ENCODE measurements at regions not wholly inside any gene's neighbourhood (a gene's known extent, or its start where the extent isn't known, plus 50 kb on each side); places are given as distances from the start of the nearest gene placed in this dataset.

- no peaks in the 10 kb centered on the region for H3K36me3 ChIP-seq (replicated peaks; ENCODE audit: low read depth, low read length)
- no peaks in the 10 kb centered on the region for H3K79me2 ChIP-seq (ENCODE audit: low read length)
- H3K4me2 ChIP-seq (ENCODE audit: low read length), result no peak overlapping the region
- no peak for TF ChIP-seq CTCF (IDR thresholded peaks at IDR 0.05; ENCODE audit: low read depth, low read length)
- no peak for TF ChIP-seq EZH2phosphoT487 (IDR thresholded peaks at IDR 0.05; ENCODE audit: low read depth)
- H3K9ac ChIP-seq (ENCODE audit: low read length), result no peak overlapping the region
- no peaks in the 10 kb centered on the region for H3K4me1 ChIP-seq (ENCODE audit: low read length)
- no peak overlapping the region for H2AFZ ChIP-seq (ENCODE audit: low read depth, low read length)
- H4K20me1 ChIP-seq (ENCODE audit: insufficient read depth, low read length), result no peaks in the 10 kb centered on the region
- H3K4me3 ChIP-seq (ENCODE audit: low read length), result no peak overlapping the region
- H3K27ac ChIP-seq (ENCODE audit: low read length), result no peak overlapping the region
- H3K9me3 ChIP-seq (ENCODE audit: insufficient read depth, low read length), result no peaks in the 10 kb centered on the region
- no peaks in the 10 kb centered on the region for H3K27me3 ChIP-seq (ENCODE audit: low read depth, low read length)
Observed at GRCh38 chr3:117893638-117894037, 1141.0 kb downstream of the IGSF11 start.

- no peak overlapping the region for H3K27ac ChIP-seq (ENCODE audit: low read length)
- no peaks in the 10 kb centered on the region for H3K27me3 ChIP-seq (ENCODE audit: low read depth, low read length)
- no peak overlapping the region for H3K9ac ChIP-seq (ENCODE audit: low read length)
- no peaks in the 10 kb centered on the region for H3K79me2 ChIP-seq (ENCODE audit: low read length)
- no peaks in the 10 kb centered on the region for H3K9me3 ChIP-seq (ENCODE audit: insufficient read depth, low read length)
- H4K20me1 ChIP-seq (ENCODE audit: insufficient read depth, low read length), result no peaks in the 10 kb centered on the region
- no peak overlapping the region for H3K4me3 ChIP-seq (ENCODE audit: low read length)
- H3K36me3 ChIP-seq (replicated peaks; ENCODE audit: low read depth, low read length), result no peaks in the 10 kb centered on the region
- H3K4me1 ChIP-seq (ENCODE audit: low read length), result no peaks in the 10 kb centered on the region
- no peak overlapping the region for H2AFZ ChIP-seq (ENCODE audit: low read depth, low read length)
- H3K4me2 ChIP-seq (ENCODE audit: low read length), result no peak overlapping the region
- TF ChIP-seq EZH2phosphoT487 (IDR thresholded peaks at IDR 0.05; ENCODE audit: low read depth), result no peak
- TF ChIP-seq CTCF (IDR thresholded peaks at IDR 0.05; ENCODE audit: low read depth, low read length), result peak; percentile 40
Observed at GRCh38 chr3:117898722-117899522, 1135.7 kb downstream of the IGSF11 start.

GRCh38 chr3:117903226-117903625 is 1131.4 kb downstream of the IGSF11 start:
- no peaks in the 10 kb centered on the region for H3K9me3 ChIP-seq (ENCODE audit: insufficient read depth, low read length)
- H3K4me2 ChIP-seq (ENCODE audit: low read length), result no peak overlapping the region
- H3K27me3 ChIP-seq (ENCODE audit: low read depth, low read length), result no peaks in the 10 kb centered on the region
- H4K20me1 ChIP-seq (ENCODE audit: insufficient read depth, low read length), result no peaks in the 10 kb centered on the region
- H2AFZ ChIP-seq (ENCODE audit: low read depth, low read length), result no peak overlapping the region
- no peak overlapping the region for H3K4me3 ChIP-seq (ENCODE audit: low read length)
- H3K79me2 ChIP-seq (ENCODE audit: low read length), result no peaks in the 10 kb centered on the region
- H3K9ac ChIP-seq (ENCODE audit: low read length), result no peak overlapping the region
- no peaks in the 10 kb centered on the region for H3K4me1 ChIP-seq (ENCODE audit: low read length)
- H3K36me3 ChIP-seq (replicated peaks; ENCODE audit: low read depth, low read length), result no peaks in the 10 kb centered on the region
- no peak for TF ChIP-seq EZH2phosphoT487 (IDR thresholded peaks at IDR 0.05; ENCODE audit: low read depth)
- no peak for TF ChIP-seq CTCF (IDR thresholded peaks at IDR 0.05; ENCODE audit: low read depth, low read length)
- H3K27ac ChIP-seq (ENCODE audit: low read length), result no peak overlapping the region

GRCh38 chr3:117910820-117911521 is 1123.7 kb downstream of the IGSF11 start:
- Histone ChIP-seq H3K27ac (ENCODE audit: low read length) (no peak overlapping the region), H3K79me2 (ENCODE audit: low read length) (no peaks in the 10 kb centered on the region), H3K36me3 (replicated peaks; ENCODE audit: low read depth, low read length) (no peaks in the 10 kb centered on the region), H3K4me3 (ENCODE audit: low read length) (no peak overlapping the region), H3K27me3 (ENCODE audit: low read depth, low read length) (no peaks in the 10 kb centered on the region), H3K4me1 (ENCODE audit: low read length) (no peaks in the 10 kb centered on the region), H3K9me3 (ENCODE audit: insufficient read depth, low read length) (no peaks in the 10 kb centered on the region), H2AFZ (ENCODE audit: low read depth, low read length) (no peak overlapping the region), H3K4me2 (ENCODE audit: low read length) (no peak overlapping the region), H4K20me1 (ENCODE audit: insufficient read depth, low read length) (no peaks in the 10 kb centered on the region), H3K9ac (ENCODE audit: low read length) (no peak overlapping the region)
- TF ChIP-seq EZH2phosphoT487 (IDR thresholded peaks at IDR 0.05; ENCODE audit: low read depth) (no peak), CTCF (IDR thresholded peaks at IDR 0.05; ENCODE audit: low read depth, low read length) (no peak)

Data from OCI-LY3 (cell line).